GM18870 (cell line): ENCODE measurements at regions not wholly inside any gene's neighbourhood (a gene's known extent, or its start where the extent isn't known, plus 50 kb on each side); places are given as distances from the start of the nearest gene placed in this dataset.

ENCODE experiments used
- ATAC-seq: cut with Tn5 transposase; IDR thresholded peaks from one replicate; pipeline ENCODE4 v1.9.1; 2021; ENCODE audit warnings: moderate library complexity; ENCODE audit not compliant: unreplicated experiment

DNA sequence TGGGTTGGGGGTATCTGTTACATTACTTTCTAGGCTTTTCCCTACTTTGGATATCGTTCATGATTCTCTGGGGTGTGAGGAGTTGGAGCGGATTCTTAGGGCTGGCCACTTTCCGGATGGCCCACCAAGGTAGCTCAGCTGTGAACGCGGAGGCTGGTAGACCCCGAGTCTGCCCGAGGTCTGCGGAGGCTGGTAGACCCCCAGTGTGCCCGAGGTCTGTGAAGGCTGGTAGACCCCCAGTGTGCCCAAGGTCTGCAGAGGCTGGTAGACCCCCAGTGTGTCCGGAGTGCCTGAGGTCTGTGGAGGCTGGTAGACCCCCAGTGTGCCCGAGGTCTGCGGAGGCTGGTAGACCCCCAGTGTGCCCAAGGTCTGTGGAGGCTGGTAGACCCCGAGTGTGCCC lies 99.2 kb upstream of the ZNF469 start:
- ATAC-seq, result no peak

DNA sequence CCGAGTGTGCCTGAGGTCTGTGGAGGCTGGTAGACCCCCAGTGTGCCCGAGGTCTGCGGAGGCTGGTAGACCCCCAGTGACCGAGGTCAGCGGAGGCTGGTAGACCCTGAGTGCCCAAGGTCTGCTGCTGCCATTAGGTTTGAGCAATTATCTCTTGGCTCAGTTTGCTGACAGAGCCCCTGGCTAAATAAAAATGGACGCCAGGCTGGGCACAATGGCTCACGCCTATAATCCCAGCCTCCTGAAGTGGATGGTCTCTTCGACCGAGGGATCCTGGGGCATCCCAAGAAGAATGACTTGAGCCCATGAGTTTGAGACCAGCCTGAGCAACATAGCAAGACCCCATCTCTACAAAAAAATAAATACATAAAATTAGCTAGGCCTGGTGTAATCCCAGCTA lies 98.7 kb upstream of the ZNF469 start:
- ATAC-seq, result no peak

DNA sequence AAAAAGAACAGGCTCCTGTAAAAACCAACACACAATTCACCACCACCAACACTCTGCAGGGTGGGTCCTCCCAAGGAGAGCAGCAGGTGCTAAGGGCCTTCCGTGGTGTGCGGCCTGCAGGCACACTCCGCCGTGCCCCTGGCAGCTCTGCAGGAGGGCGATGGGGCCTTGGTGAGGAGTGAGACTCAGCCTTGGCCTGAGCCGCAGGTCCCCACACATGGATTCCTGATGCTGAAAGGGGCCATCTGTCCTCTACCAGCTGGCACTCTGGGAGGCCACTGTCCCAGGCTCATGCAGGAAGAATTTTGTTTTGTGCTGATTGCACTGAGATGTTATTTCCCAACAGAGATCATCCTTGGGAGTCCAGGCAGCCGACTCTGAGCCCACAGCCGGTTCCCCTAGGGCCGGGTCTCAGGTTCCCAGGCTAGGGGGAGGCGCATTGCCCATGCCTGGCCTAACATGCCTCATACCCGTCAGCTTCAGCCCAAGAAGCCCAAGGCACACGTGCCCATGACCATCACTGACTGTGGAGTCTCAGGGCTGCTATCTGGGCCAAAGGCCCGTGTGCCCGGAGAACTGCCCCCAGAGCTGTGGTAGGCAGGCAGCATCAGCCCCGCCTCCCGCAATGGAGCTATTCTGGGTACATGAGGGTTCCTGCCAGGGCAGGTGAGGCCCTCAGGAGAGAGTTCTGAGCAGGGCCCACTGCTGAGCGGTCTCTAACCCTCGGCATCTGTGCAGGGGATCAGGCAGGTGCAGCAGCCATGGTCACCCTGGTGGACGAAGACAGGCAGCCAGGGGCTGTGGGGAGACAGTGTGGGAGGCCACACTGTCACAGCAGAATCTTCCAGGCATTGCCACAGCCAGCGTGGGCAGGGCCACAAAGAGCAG lies 97.9 kb upstream of the ZNF469 start:
- ATAC-seq, result no peak

DNA sequence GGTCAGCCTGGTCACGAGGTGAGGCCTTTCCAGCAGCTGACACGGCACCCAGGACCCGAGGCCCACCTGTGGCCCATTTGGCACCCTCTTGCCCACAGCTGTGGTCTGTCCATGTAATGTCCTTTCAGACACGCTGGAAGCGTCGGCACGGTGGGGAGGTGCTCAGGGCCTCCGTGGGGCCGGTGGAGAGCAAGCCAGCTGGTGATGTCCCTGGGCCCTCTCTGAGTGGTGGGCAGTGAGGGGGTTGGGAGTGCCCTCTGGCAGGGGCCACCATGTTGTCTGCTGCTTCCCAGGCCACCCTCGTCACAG lies 97.3 kb upstream of the ZNF469 start:
- no peak for ATAC-seq

DNA sequence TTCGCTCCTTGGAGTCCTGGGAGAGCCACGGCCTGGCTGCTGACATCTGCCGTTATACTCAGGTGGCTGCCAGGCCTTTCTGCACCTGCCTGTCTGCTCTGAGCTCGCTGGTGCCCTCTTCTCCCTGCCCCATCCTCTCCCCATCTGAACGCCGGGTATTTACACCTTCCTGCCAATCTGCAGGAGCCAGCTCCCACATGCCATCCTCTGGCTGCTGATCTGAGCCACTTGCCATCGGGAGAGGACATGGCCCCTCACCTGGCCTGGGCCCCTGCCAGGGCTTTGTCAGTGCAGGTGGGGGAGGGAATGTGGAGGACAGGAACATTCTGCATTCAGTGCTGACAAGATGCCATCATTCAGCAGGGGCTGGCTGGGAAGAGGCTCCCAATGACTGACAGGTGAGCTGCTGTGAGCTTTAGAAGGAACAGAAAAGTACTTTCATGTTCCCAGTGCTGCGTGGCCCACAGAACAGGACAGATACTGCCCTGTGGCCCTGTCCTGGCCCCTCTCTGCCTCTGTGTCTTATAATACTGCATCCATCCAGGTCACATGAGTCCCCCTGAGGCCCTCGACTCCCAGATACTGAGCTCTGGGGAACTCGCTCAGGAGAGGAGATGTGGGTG lies 96.3 kb upstream of the ZNF469 start:
- no peak for ATAC-seq

DNA sequence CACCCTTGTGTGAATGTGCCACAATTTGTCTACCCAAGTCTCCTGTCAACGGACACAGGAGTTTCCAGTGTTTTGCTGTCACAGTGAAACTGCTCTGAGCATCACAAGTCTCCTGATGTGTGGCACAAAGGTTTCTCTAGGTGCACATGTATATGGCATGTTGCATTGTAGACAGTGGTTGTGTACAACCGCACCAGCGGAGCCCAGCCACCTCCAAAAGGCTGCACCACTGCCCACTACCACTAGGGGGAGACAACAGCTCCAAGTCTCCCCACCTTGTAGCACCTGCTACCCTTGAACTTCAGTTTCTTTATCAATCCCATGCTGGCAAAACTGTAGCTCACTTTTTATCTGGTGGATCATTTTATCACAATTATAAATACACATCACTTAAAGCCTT lies 95.5 kb upstream of the ZNF469 start:
- ATAC-seq, result no peak

DNA sequence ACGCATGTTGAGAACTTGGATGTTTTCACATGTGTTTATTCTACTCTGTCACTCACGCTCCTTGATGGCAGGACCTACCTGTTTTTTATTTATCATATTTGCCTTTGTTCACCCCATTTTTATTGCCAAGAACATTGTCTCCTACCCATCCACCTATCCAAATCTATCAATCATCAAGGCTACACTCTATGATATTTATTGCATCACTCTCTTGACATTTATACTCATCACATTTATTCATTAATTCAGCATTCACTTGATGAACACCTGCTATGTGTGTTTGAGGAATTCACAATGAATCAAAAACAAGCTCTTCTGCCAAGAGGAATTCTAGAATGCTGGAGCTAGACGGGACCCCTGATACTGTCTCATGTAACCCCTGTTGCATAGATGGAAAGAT lies 94.5 kb upstream of the ZNF469 start:
- ATAC-seq, result no peak

DNA sequence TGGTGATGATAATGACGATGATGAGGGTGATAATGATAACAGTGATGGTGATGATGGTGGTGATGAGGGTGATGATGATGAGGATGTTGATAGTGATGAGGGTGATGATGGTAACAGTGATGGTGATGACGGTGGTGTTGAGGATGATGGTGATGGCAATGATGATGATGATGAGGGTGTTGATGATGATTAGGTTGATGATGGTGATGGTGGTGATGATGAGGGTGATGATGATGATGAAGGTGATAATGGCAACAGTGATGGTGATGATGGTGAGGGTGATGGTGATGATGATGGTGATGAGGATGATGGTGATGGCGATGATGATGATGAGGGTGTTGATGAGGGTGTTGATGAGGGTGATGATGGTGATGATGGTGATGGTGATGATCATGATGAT lies 93.8 kb upstream of the ZNF469 start:
- no peak for ATAC-seq

DNA sequence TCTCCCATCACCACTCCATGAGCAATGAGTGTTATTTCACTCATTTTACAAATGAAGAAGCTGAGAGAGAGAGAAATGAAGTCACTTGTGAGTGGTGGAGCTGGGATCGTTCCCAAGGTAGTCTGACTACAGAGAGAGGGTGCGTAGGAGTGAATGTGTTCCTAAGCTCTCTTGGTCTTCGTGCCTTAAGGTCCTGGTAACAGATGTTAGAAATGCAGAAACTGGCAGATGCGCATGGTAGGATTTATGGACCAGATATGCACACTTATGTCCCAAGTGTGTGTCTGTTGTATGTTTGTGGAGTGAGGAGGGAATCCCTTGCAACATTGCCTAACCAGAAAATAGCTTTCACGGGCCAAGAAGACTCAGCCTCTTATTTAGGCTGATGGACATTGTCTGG lies 93.2 kb upstream of the ZNF469 start:
- ATAC-seq, result no peak

DNA sequence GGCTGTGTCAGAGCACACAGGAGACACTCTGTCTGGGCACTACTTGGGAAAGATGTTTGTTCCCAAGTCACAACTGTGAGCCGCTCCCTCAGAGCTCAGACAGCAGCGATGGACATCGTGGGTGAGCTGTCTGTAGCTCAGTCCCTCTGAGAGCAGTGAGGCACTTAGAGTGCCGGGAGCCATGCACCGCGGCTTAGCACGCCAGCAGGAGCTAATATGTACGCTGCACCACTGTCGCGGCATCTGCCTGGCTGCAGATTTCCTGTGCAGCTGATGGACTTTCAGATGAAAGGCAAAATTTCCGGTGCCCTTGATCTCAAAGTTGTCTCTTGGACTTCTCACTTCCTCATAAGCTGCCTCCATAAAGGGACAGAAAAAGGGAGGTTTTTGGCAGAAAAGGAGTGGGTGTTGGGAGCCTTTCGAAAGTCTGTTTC lies 92.8 kb upstream of the ZNF469 start:
- ATAC-seq, result no peak

DNA sequence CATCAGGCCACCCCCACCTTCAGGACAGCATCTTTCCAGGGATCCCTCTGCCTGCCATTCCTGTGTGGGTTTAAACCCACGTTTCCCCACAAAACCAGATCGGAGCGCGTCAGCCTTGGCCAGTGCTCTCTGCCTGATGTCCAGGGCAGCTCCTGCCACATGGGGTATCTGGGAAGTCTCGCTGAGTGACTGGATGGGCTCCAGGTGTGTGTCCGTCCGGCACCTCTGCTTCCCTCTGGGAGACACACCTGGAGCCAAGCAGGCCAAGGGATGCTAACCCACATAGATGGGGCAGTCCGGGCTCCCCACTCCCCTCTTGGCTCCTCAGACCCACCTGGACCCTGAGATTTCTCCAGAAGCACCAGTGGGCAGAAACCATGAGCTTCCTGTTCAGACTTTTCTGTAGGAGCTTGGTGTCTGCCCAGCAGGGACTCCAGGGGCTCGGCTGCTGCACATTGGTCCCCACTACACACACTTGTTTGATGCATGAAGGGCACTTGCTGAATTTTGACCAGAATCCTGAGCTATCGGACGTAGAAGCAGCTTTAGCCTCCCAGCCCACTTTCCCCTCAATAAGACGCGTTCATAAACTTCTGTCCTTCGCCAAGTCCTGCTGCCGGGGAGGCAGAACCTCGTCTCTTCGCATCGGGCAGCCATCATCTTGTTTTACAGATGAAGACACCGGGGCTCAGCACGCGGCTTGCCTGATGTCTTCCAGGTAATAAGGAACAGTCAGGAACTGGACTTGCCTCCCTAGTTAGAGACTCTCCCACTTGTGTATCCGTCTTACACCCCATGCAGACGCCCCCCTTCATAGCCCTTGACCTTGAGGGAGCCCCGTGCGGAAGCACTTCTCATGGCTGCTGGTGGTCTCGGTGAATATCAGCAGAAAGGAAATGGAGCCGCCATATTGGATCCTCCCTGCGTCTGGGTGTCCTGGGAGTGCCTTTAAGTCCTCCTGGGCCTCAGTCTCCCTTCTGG lies 91.6 kb upstream of the ZNF469 start:
- no peak for ATAC-seq

DNA sequence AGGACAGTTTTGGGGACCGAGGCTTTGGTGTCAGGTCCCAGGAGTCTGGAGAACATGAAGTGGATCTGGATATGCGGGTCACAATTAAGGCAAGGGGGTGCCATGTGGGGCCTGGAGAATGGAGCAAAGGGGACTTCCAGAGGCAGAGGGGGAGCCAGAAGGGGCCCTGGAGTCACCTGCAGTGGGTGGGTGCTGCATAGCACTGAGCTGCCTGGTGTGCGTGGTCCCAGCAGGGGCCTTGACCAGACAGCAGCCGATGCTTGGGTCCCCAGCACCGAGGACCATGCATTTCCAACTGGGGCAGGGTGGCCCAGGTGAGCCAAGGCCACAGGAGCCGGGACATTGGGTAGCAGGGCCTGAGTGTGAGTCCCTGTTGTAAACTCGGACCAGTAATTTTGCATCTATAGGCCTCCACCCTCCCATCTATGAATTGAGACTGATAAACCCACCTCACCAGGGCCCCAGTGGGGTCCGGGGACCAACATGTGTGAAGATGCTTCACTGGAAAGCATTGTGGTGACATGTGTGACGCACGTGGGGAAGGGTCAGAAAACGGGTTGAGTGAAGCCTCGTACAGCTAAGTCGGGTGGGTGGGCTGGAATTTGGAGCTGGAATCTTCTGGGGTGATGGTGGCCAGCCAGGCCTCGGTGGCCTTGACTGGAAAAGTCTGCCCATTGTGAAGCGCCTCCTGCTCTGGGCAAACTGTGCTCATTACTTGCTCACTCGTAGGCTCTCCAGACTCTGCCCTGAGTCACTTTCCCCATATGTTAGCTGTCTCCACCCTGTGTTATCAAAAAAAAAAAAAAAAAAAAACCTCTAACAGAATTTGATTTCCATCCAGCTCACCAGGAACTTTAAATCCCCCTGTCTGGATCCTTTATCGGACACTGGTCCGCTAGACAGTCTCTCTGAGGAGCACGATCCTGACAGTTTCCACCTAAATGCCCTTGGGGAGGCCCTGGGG lies 90.5 kb upstream of the ZNF469 start:
- no peak for ATAC-seq

DNA sequence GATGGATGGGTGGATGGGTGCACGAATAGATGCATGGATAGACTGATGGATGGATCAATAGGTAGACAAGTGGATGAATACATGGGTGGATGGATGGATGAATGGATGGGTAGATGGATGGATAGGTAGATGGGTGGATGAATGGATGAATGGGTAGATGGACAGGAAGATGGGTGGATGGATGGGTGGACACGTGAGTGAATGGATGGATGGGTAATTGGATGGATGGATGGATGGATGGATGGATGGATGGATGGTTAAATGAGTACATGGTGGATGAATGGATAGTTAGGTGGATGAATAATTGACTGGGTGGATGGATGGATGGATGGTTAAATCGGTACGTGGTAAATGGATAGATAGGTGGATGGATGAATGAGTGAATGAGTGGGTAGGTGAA lies 89.7 kb upstream of the ZNF469 start:
- ATAC-seq, result no peak

DNA sequence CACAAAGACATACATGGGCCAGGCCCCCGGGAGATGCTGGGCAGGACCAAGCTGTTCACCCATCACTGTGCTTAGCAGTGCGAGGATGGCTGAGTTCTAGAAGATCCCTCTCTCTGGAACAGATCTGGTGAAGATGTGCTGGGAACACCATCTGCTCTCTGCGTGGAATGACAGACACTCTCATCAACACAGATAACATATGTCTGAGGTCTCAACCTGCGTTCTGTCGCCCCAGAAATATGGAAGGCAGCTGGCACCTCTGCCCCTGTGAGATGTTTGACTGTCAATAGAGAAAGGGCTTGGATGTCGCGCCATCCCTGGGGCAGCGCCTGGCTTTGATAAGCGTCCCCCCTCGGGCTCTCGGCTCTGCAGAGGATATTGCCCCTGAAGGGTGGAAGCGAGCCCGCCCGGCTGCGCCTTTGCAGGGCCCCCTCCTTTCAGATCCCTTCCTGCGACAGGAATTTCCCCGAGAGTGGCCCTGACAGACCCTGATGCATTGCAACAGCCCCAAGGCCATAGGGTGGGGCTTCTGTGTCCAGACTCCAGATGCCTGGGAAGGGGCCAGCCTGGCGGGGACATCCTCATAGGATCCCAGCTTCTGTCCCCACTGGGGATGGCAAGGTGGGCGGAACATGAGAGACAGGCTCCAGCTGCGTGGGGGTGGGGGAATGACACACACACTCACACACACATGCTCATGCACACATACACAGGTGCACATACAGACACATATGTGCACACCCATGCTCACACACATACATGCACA lies 86.9 kb upstream of the ZNF469 start:
- ATAC-seq, result no peak

DNA sequence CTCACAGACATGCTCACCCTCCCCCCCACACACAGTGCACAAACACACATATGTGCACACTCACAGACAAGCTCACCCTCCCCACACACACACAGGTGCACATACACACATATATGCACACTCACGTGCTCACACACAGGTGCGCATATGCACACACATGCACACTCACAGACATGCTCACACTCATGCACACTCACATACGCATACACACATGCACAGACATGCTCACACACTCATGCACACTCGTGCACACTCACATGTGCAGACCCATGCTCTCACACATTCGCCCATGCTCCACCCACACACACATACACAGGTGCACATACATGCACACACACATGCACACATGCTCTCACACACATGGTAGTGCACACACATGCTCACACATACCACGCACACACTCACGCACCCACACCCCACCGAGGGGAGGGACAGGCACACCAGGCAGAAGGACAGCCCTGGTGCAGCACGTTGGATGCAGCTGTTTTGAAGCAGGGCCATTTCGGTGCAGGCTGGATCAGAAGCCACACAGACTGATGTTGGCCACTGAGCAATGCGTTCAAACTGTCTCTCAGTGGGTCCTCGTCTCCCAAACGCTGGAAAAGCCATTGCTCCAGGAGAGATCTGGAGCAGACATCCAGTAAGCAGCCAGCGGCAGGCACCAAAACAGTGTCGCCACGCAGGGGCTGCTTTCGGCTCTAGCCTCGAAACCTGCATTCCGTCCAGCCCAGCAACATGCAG lies 86.2 kb upstream of the ZNF469 start:
- ATAC-seq, result no peak

DNA sequence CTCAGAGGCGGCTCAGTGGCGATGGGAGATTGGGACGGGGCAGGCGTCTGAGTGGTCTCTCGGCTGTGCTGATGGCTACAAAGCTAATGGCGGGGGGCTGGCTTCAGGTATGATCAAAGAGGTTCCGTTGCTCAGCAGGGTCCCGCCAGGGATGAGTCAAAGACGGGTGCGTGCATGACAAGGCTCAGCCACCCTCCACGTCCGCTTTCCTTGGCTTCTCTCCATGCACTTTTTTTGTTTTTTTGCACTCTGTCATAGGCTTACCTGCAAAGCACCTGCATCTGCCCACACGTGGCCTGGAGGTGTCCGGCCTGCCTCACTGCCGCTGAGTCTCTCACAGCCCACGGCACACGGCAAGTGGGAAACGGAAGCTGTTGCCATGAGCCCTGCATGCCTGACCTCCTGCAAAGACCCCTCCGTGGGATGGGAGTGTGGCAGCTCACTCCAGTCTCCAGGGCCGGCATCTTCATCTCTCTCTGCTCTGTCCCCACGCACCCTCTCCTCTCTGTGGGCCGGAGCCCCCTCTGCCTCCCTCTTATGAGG lies 85.5 kb upstream of the ZNF469 start:
- ATAC-seq, result no peak

DNA sequence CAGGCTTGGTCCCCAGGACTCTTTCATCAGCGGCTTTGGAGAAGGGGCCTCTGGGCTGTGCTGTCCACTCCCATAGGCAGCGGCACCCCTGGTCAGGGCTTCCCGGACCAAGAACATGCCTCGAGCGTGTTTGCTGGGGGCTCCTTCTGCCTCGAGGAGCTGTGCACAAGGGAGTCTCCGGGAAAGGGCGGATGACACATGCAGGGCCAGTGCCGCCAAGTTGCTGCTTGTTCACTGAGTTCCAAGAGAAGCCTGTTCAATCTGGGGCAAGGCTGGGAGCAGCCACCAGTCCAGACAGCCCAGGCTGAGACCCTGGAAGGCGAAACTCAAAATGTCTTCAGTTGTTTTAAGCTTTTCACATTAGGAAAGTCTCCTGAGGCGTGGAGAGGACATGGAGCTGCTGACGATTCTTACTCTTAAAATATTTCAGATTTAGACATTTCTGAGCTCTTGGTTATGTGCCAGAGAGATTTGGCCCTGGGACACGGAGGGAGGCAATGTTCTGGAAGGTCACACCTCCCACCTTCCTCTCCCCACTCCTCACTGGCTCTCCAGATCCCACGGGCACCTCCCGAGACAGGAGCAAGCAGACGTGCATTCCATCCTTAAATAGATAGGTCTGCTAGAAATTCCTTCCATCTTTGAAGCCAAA lies 84.5 kb upstream of the ZNF469 start:
- ATAC-seq, result no peak
